Fibroblast of lung (primary cell): ENCODE measurements at regions not wholly inside any gene's neighbourhood (a gene's known extent, or its start where the extent isn't known, plus 50 kb on each side); places are given as distances from the start of the nearest gene placed in this dataset.

Source experiments
- DNase-seq, 2 donors: peaks; one replicate each; pipeline versions ENCODE4 v3.0.0 to v3.0.0-alpha.2; 2010; ENCODE audit warnings: low read depth in 2 of 2
- H2AFZ ChIP-seq: 2 replicates; pipeline ENCODE4 v1.5.1; 2012; ENCODE audit warnings: low read length, control low read depth, inconsistent platforms
- H3K27ac ChIP-seq: 2 replicates; pipeline ENCODE4 v1.5.1; 2011; ENCODE audit warnings: low read length, control low read depth; ENCODE audit not compliant: insufficient read depth
- H3K27me3 ChIP-seq: 2 replicates; pipeline ENCODE4 v1.5.1; 2011; ENCODE audit warnings: mild to moderate bottlenecking, low read length; ENCODE audit not compliant: control insufficient read depth, insufficient read depth
- H3K36me3 ChIP-seq: 2 replicates; pipeline ENCODE4 v1.5.1; 2011; ENCODE audit warnings: low read length; ENCODE audit not compliant: control insufficient read depth, insufficient read depth
- H3K4me1 ChIP-seq: 2 replicates; pipeline ENCODE4 v1.5.1; 2011; ENCODE audit warnings: low read length; ENCODE audit not compliant: control insufficient read depth, insufficient read depth; ENCODE audit errors: extremely low read depth
- H3K4me2 ChIP-seq: 2 replicates; pipeline ENCODE4 v1.5.1; 2011; ENCODE audit warnings: low read length, control low read depth; ENCODE audit not compliant: insufficient read depth; ENCODE audit errors: extremely low read depth
- H3K4me3 ChIP-seq, 4 experiments: fragments of 200-600 bp in 1 of 4; sonication (generic) in 1 of 4; replicated peaks in 1 of 4; 2 replicates each; pipeline ENCODE4 v1.5.1; 2011 to 2016; ENCODE audit warnings: low read length in 4 of 4, low read depth in 3 of 4, mild to moderate bottlenecking in 3 of 4, control low read depth in 2 of 4, inconsistent platforms in 1 of 4, mixed read lengths in 1 of 4; ENCODE audit not compliant: insufficient read depth in 1 of 4; ENCODE audit errors: control extremely low read depth in 1 of 4
- H3K79me2 ChIP-seq: 2 replicates; pipeline ENCODE4 v1.5.1; 2012; ENCODE audit warnings: mild to moderate bottlenecking, low read length, inconsistent platforms; ENCODE audit not compliant: control insufficient read depth, insufficient read depth
- H3K9ac ChIP-seq: 2 replicates; pipeline ENCODE4 v1.5.1; 2011; ENCODE audit warnings: mild to moderate bottlenecking, low read length, control low read depth; ENCODE audit not compliant: insufficient read depth
- H3K9me3 ChIP-seq: 2 replicates; pipeline ENCODE4 v1.5.1; 2012; ENCODE audit warnings: low read depth, low read length; ENCODE audit not compliant: control insufficient read depth, insufficient read depth
- H4K20me1 ChIP-seq: 2 replicates; pipeline ENCODE4 v1.5.1; 2011; ENCODE audit warnings: low read length; ENCODE audit not compliant: control insufficient read depth, insufficient read depth; ENCODE audit errors: extremely low read depth
- CTCF ChIP-seq, 2 donors: IDR thresholded peaks in 1 of 2; conservative IDR thresholded peaks in 1 of 2; 1 replicate in 1 of 2; 2 replicates in 1 of 2; pipeline ENCODE4 v1.5.1; 2011 to 2012; ENCODE audit warnings: low read length in 2 of 2, control low read depth in 1 of 2, inconsistent platforms in 1 of 2, low read depth in 1 of 2, mild to moderate bottlenecking in 1 of 2
- EZH2 ChIP-seq: IDR thresholded peaks from 2 replicates; pipeline ENCODE4 v1.5.1; 2012; ENCODE audit warnings: low read length, control low read depth, mild to moderate bottlenecking; ENCODE audit errors: missing control alignments

GRCh38 chr3:176561826-176562225 lies 635.5 kb downstream of the TBL1XR1 start:
- Histone ChIP-seq H3K4me2 (no peak overlapping the region), H3K4me3 (no peak overlapping the region), H2AFZ (no peak overlapping the region), H3K4me1 (no peaks in the 10 kb centered on the region), H3K9me3 (no peaks in the 10 kb centered on the region), H4K20me1 (no peaks in the 10 kb centered on the region), H3K79me2 (no peaks in the 10 kb centered on the region), H3K36me3 (no peaks in the 10 kb centered on the region), H3K9ac (no peak overlapping the region), H3K27ac (no peak overlapping the region), H3K27me3 (no peaks in the 10 kb centered on the region)
- no peak for DNase-seq
- TF ChIP-seq CTCF (conservative IDR thresholded peaks at IDR 0.05 in 1 of 2, IDR thresholded peaks at IDR 0.05 in 1 of 2; ENCODE audit: low read depth in 1 of 2, low read length in 2 of 2) (no peak), EZH2 (no peak)

GRCh38 chr3:176554791-176555654 lies 642.3 kb downstream of the TBL1XR1 start:
- H2AFZ ChIP-seq = no peak overlapping the region
- H3K36me3 ChIP-seq = no peaks in the 10 kb centered on the region
- peak in 1 of 2 donors; percentile 7 for DNase-seq
- no peaks in the 10 kb centered on the region for H3K9me3 ChIP-seq
- no peak overlapping the region for H3K4me2 ChIP-seq
- no peak overlapping the region for H3K9ac ChIP-seq
- no peak overlapping the region for H3K27ac ChIP-seq
- H3K27me3 ChIP-seq = no peaks in the 10 kb centered on the region
- H3K4me1 ChIP-seq = no peaks in the 10 kb centered on the region
- H3K4me3 ChIP-seq = no peak overlapping the region
- H3K79me2 ChIP-seq = no peaks in the 10 kb centered on the region
- TF ChIP-seq CTCF (conservative IDR thresholded peaks at IDR 0.05 in 1 of 2, IDR thresholded peaks at IDR 0.05 in 1 of 2; ENCODE audit: low read depth in 1 of 2, low read length in 2 of 2) = no peak
- TF ChIP-seq EZH2 = no peak
- H4K20me1 ChIP-seq = no peaks in the 10 kb centered on the region

- DNase-seq = no peak
Observed at GRCh38 chr3:176554264-176554663, 643.0 kb downstream of the TBL1XR1 start.

More at GRCh38 chr3:176554264-176554663, 643.0 kb downstream of the TBL1XR1 start:
- Histone ChIP-seq H3K4me3 (no peak overlapping the region), H2AFZ (no peak overlapping the region), H4K20me1 (no peaks in the 10 kb centered on the region), H3K4me1 (no peaks in the 10 kb centered on the region), H3K79me2 (no peaks in the 10 kb centered on the region), H3K36me3 (no peaks in the 10 kb centered on the region), H3K9me3 (no peaks in the 10 kb centered on the region), H3K4me2 (no peak overlapping the region), H3K9ac (no peak overlapping the region), H3K27me3 (no peaks in the 10 kb centered on the region), H3K27ac (no peak overlapping the region)
- TF ChIP-seq CTCF (conservative IDR thresholded peaks at IDR 0.05 in 1 of 2, IDR thresholded peaks at IDR 0.05 in 1 of 2; ENCODE audit: low read depth in 1 of 2, low read length in 2 of 2) (no peak), EZH2 (no peak)
